ENCODE measurements at regions not wholly inside any gene's neighbourhood (a gene's known extent, or its start where the extent isn't known, plus 50 kb on each side); places are given as distances from the start of the nearest gene placed in this dataset.

DNA sequence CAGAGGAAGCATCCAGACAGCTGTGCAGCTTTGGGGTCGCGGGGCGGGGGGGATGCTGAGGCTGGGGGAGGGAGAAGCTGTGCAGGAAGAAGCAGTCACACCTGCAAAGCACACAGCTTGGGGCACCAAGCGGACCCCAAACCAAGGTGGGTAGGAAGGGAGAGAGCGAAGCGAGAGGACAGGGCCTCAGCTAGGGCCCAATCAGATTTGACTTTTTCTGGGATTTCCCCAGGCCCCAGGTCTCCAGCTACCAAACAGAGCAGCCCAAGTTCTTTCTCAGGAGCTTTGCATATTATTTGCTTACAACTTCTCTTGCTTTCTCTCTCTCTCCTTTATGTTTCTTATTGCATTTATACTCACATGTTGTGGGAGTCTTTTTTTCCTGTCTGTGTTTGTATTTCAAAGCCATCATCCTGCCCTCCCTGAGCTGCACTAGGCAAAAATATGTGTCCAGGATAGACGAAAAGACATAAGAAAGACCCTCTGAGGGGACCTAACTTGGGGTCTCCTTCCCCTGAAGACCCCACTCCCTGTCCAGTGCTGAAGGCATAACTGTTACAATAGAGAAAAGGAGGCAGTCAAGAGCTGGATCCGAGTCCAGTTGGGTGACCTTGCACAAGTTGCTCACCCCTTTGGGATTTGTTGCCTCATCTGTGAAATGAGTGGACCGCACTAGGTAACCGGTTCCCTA lies 50.6 kb upstream of the SMNDC1 start:
- DNase-seq, result no peak

DNA sequence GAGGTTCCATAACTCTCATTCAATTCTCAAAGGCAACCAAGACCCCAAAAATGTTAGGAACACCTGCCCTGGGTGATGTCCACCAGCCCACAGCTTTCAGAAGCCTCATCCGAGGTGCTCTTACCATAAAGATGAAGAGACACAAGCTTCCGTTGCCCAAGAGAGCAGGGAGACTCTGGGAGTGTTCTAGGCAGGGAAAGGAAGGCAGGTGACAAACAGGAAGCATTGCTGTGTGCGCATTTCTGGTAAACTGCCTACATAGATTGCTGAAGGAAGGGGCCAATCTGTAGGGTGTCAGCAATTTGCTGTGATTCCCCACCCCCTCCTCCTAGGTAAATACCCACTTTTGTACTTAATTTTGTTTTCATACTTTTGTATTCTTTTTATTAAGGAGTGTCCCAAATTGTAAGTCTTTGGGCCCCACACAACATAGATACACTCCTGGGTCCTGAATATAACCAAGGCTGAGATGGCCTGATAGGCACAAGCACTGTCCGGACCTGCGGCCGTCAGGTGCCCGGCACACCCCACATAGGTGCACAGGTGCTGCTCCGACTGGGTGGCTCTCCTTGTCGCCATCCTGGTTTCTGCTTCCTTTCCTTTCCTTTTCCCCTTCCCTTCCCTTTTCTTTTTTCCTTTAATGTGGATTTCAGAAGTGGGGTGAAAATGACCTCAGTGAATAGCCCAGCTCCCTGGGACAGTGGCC lies 51.4 kb upstream of the SMNDC1 start:
- DNase-seq, result no peak

DNA sequence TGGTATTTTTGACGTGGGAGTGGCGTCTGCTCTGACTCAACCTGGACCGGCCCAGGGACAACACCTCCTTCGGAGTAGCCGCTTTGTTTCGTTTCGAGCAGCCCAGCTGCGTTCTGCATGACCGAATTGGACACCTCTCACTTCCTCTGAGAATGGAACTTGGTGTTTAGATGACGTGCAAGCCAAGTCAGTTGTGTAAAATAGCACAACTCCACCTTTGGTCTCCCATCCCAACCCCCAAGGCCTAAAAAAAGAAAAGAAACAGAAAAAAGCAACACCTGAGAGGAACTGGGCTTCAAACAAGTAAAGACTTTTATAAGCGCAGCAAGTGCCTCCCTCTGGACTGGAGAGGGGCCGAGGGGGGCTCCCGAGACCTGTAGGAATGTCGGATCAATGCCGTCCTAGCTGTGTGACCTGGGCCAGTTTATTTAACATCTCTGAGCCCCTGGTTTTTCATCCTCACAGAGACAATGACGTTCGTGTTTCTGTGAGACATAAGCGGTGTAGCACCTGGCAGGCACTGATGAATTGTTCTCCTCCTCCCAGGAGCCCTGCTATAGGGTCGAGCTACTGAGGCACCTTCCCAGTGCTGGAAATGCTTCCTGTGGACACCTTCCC lies 52.0 kb upstream of the SMNDC1 start:
- no peak for DNase-seq

DNA sequence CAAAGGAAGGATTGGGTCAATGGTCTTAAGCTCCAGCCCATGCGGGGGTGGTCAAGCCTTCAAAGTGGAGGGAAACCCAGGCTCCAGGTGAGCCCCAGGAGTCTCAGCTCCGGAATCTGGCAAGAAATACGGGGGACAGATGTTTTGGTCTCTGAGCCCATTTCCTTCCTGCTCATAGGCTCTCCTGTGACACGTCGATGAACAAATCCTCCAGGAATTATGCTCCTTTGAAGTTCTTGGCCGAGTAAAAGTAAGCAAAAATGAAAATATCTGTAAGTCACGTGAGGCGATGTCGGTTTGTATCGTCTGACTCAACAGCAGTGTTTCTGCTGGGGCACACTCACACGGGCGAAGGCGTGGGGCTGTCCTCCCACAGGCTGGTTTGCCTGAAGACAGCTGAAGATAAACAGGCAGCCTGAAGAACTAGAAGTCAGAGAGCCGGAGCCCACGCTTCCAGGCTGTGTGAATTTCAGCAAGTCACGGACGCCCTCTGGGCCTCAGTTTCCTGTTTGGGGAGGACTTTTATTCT lies 52.6 kb upstream of the SMNDC1 start:
- peak in 1 of 4 experiments; percentile 10 for DNase-seq

DNA sequence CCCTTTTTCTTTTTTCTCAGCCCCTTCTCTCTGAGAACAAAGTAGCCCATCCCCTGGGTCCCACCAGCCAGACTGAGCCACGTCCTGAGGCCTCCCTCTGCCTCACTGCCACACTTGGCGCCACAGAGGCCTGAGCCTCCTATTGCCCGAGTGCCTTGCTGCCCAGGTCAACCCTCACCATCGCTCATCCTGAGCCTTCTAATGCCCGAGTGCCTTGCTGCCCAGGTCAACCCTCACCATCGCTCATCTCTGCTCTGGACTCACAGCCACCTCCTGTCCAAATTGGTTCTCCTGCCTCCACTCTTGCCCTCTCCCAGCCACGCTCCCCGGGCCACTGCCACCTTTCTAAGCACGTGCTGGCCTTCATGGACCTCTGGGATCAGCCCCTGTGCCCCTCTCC lies 53.2 kb upstream of the SMNDC1 start:
- DNase-seq, result no peak

DNA sequence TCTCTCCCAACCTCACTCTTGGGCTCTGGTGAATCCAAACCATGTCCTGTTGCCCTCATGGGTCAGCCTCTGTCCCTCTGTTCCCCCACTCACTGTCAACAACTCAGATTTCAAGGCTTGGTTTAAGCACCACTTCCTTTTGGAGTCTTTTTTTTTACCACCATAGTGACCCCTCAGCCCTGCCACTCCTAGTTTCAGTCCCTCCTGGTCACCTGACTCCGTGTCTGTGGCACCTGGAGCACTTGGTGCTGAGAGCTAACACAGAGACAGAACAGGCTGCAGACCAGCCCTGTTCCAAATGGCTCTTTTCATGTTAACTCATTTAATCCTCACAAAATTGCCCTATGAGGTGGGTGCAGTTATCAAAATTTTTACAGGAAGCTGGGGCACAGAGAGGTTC lies 53.6 kb upstream of the SMNDC1 start:
- DNase-seq, result no peak

DNA sequence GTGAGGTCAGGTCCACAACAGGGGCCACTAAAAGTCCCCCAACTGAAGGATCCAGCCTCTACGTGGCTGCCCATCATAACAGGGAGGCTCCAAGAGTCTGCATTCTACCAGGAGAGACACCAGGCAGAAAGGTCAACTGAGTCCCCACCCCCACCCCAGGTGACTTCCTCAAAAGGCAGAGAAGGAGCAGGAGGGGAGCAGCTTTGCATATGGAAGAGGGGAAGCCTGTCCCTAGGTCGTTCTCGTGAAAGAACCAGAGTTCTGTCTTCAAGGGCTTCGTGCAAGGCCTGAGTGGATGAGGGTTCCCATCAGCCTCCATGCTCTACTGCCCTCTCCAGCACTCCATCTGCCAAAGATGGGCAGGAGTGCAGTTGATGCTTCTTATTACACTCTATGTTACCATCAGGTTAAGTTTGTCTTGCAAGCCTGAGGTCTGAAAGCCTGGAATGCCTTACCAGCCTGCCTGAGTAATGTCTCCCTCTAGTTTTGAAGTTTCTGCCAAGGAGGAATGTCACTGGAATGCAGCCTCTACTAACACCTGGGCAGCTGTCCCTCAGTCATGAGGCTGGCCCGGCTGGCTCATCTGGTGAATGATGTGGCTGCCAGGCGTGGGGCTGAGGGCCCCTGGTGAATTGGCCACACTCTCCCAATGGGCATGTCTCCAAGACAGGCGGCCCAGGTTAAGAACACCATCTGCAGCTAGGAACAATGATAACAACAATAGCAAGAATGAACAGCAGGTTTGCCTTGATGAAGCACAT lies 54.3 kb upstream of the SMNDC1 start:
- no peak for DNase-seq

DNA sequence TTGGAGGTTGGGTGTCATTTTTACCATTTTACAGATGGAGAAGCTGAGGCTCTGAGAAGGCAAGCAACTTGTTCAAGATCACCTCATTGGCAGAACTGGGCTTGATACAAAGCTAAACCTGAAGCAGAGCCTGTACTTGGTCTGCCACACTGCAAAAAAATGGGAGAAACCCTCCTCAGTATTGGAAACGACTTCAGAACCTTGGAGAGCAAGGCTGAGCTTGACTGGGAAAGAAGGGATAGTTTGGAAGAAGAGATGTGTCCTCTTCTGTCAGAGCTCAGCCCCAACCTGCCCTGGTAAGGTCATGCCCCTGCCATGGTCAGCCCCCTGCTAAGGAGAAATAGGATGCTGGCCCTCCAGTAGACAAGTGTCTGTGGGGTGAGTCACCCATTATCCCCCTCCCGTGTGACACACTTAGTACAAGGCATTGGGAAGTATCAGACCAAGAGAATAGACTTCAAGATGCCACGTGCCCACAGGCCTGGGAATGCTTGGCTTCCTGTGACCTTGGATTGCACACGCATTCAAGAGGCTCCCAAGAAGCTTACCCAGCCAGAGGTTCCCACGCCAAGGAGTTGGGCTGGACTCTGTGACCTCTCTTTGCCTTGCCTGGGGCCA lies 56.2 kb upstream of the SMNDC1 start:
- no peak for DNase-seq

DNA sequence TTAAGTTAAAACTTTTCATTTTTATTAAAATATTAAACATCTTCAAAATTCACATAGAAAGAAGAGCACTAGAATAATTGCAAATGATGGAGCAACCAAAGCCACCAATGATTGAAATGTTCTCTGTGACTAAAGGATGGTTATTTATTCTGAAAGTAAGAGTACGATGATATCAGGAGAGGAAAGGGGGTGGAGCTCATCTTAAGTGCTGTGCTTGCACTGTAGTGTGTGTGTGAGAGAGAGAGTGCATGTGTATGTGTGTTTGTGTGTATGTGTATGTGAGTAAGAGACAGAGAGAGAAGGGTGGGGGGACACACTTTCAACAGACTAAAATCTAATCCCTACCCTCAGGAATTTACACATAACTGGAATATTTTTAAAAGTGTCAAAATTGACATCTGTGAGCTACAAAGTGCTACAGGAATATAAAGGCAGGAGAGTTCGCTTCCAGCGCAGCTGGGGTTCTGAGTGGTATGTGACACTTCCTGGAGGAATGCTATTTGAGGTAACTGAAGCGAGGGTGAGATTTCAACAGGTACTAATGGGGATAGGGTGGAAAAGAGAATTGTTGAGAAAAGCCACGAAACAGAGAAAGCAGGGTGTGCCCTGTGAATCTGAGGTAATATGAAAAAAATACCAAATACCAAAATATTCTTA lies 57.2 kb upstream of the SMNDC1 start:
- DNase-seq, result no peak

DNA sequence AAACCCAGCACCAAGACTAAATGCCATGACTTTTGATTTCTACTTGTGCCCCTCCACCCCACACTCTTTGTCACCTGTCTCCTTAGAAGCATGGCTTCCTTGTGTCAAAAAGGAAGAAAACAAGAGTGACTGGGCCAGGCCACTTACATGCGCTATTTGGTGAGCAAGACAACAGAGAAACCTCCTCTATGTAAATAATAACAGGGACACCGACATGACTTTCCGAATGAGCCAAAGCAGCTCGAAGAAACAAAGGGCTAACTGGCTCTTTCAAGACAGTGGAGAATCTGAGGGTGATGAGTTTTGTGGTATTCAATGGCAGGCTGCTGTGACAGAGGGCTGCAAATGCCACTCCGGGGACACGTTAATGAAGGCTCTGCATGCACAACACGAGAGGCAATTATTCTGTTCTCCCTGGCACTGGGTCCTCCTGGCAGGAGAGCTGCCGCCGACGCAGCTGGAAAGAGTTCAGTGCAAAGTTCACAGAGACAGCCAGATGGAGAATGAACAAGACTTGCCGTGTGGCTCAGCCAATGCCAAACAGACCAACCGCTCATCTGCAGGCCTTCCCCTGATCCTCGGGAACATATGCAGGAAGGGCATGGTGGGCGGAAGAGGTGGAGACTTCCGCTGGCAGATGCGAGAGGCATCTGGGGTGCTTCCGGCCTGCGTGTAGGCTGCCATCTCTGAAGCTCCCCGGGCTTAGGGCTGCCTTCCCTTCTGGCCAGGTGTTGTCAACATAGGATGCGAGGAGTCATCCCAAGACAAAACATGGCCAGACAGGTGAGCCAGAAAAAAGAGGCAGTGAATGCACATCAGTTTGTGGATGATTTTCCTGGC lies 59.1 kb upstream of the SMNDC1 start:
- DNase-seq, result no peak

DNA sequence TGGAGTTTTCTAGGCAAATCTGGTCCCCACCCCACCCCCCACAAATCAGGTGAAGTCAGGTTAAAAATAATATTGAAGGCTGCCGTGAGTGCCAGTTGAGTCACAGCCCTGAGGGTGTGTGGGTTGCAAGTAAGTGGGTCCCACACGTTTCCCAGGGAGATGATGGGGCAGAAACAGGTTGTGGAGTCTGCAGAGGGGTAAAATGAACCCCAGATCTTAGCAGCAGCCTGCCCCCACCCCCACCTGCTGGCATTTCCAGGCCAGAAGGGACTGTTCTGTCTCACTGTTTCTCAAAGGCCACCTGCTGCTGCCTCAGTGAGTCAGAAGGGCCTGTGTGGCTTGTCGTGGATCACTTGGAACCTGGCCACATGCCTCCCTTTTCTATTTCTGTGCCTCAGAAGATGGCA lies 59.8 kb upstream of the SMNDC1 start:
- DNase-seq, result no peak

DNA sequence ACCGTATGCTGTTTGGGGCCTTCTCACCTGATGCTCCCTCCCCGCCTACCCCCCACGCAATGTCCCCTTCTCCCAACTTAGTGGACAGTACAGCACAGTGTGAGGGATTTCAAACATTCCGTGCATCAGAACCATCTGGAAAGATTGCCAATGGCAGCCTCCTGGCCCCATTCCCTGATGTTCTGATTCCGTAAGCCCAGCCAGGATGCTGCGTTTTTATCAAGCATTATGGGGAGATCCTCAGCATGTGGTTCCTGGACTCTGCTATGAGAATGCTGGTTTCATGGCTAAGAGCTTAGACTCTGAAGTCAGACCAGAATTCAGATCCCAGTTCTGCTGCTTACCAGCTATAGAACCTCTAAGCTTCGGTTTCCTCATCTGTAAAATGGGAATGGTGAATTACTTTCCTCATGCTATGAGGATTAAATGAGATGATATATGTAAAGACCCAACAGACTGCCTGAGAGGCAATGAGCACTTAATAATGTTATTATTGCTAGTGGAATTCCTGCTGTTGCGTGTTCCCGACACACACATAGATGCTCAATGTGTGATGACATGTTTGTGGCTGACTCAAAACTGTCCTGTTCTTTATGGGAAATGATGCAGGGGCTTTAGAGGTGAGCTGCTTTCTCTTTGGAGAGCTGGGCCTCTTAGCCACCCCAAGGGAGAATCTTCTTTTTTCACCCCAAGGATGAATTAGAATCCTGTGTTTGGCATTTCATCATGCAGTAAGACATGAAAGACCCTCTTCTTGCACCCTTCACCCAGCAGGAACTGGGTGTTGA lies 60.8 kb upstream of the SMNDC1 start:
- DNase-seq, result no peak

DNA sequence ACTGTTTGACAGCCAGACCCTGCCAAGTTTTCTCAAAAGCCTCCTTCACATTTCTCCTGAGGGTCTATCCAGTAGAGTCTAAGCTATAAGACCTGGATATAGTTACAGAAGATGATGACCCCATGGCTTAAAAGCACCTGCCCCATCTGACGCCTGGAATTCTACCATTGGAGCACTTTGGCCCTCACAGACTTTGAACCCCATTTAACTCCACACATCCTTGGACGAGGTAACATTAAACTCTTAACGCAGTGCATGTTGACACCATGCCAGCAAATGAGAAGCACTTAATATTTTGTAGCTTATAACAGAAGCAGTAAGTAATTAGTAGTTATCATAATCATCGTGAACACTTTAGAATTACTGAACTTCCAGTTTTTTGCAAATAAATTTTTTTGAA lies 61.9 kb upstream of the SMNDC1 start:
- no peak for DNase-seq

DNA sequence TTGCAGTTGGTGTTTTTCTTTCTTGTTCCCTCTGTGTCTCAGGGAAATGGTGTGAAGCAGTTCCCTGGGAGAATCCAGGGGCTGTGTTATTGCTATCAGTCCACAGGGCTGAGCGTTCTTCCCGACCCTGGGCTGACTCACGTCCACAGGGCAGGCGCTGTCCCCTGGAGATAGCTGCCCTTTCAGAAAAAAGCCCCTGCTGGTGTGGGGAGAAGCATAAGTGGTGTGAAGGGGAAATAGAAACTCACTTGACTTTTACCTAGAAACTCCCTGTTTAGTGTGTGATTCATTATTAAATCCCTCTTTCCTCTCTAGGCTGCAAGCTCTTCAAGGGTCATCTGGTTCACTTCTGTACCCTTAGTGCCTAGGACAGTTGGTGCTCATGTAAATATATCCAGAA lies 63.3 kb upstream of the SMNDC1 start:
- no peak for DNase-seq

DNA sequence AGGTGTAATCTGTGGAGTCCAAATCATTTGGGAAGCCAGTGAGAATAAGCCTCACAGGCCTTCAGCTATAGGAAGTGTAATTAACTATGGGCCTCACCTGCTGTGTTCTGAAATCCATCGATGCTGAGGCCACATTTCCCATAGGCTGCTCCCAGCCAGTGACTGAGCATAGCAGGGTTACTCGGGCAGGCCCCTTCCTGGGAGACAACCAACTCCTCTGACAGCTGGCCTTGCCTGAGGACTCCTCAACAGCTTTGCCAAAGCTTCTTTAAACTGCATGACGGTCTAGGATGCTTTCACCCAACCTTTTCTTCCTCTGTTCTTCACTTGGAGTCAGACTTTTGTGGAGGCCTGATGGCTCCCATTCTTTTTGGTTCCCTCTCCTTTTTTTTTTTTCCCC lies 63.8 kb upstream of the SMNDC1 start:
- no peak for DNase-seq

DNA sequence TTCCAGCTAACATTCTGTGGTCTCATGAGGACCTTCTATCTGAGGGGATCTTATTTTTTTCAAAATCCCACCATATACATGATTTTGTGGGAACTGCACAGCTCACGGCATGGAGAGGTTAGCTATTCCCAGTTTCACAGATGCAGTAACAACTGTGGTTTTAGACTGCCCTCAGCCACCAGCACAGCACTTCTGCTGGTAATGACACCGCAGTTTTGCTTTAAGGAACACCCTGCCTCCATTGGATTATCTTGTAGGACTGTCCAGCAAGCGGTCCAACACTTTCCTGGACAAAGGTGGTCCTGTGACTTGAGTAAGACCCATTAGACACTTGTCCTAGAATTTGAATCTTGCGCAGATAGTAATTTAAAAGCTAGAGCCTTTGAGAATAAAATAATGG lies 65.3 kb upstream of the SMNDC1 start:
- no peak for DNase-seq

DNA sequence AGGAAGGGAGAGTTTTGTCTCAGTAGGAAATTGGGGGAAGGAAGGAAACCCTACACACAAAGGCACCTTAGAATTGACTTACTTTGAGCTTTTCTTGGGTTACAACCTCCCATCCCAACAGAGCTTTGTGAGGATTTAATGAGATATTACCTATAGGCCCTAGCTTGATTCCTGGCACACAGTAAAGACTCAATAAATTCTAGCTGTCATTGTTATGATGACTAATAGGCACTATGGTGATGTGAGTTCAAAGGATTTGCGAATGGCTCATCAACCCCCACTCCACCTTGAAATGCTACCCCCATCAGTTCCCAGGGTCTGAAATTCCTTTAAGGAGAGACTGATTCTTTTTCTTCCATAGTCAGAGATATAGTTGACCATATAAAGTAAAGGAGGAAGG lies 67.9 kb upstream of the SMNDC1 start:
- DNase-seq, result no peak

DNA sequence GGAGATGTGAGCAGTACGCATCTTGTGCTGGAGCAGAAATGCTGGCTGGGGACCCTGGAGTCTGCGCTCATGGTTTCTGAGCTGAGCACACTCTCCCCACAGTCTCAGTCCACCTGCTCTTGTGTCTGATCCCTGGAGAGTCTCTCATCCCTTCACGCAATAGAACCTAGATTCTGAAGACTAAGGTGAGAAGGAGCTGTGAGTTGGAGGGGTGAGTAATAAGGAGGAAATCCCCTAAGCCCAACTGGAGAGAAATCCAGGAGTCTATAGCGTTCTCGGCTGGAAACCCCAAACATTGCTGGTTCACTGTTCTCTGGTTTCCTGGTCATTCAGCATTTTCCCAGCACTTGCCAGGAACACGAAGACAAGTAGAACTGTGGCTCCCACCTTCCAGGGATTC lies 68.3 kb upstream of the SMNDC1 start:
- DNase-seq, result no peak

DNA sequence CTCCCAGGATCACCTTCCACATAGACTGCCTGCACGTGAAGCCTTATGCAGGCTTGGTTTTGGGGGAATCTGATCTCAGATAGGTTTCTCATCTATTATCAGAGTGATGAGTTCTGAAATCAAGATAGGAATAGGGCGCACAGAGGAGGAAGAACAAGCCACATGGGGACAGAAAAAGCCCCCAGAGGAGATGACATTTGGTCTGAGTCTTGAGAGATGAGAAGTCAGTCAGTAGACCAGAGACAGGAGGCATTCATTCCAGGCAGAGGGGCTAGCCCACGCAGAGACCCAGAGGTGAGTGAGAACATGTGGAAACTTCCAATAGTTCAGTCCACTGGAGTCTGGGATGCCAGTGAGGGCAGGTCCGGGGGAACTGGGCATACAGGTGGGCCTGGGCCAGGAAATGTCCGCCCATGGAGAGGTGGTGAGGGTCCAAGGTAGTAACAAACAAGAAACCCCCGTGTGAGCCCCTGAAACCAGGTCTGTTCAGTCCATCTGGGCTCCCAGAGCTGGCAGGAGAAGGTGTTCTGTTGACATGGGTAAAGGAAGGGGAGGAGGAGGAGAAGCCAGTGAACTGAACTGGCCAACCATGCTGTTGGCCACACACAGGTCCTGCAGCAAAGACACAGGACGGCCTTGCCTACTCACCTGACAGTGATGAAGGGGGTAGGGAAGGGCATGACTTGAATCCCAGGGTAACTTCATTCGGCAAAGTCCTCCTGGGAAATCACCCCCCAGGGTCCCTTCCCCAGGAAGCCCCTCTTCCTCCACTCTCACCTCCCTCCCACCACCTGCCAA lies 69.3 kb upstream of the SMNDC1 start:
- no peak for DNase-seq

DNA sequence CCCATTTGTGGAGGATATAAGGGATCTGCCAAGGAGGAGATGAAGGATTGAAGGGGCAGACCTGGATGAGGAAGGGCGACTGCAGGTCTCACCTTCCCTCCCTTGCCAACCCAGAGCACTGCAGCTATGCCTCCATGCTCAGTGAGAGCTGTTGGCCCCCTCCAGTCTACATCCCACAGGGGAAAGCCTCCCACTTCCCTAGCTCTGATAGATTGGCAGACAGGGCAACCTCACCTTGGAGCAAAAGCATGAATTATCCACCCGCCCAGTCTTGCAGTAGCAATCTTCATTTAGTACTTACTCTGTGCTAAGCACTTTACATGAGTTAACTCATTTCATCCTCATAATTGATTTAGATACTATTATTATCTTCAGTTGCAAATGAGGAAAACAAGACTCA lies 70.4 kb upstream of the SMNDC1 start:
- DNase-seq, result no peak

All from suppressor macrophage (primary cell).